GM23338 (cell line): ENCODE measurements at regions not wholly inside any gene's neighbourhood (a gene's known extent, or its start where the extent isn't known, plus 50 kb on each side); places are given as distances from the start of the nearest gene placed in this dataset.

Experiments
- ATAC-seq: fragments of 200-7000 bp; cut with Tn5 transposase; 3 replicates; pipeline ENCODE4 v1.9.1; 2020
- DNase-seq: peaks from one replicate; pipeline ENCODE4 v3.0.0-alpha.2; 2015; ENCODE audit warnings: low spot score
- H2AFZ ChIP-seq: fragments of 200-600 bp; sonication (generic); 2 replicates; pipeline ENCODE4 v1.8.0; 2016; ENCODE audit warnings: antibody characterized with exemption, mild to moderate bottlenecking, moderate library complexity
- H3F3A ChIP-seq: fragments of 200-600 bp; sonication (generic); replicated peaks from 2 replicates; pipeline ENCODE4 v1.8.0; 2017; ENCODE audit warnings: antibody characterized with exemption, mixed run types, low read depth
- H3K27ac ChIP-seq: fragments of 200-600 bp; sonication (generic); 2 replicates; pipeline ENCODE4 v1.6.1; 2016; ENCODE audit warnings: low read depth
- H3K27me3 ChIP-seq: fragments of 200-600 bp; sonication (generic); 2 replicates; pipeline ENCODE4 v1.8.0; 2016; ENCODE audit warnings: mild to moderate bottlenecking, mixed run types, moderate library complexity; ENCODE audit not compliant: insufficient read depth
- H3K36me3 ChIP-seq: fragments of 200-600 bp; sonication (generic); 2 replicates; pipeline ENCODE4 v1.8.0; 2016; ENCODE audit warnings: mild to moderate bottlenecking; ENCODE audit not compliant: insufficient read depth
- H3K4me1 ChIP-seq: fragments of 200-600 bp; sonication (generic); 2 replicates; pipeline ENCODE4 v1.8.0; 2016; ENCODE audit warnings: mild to moderate bottlenecking, moderate library complexity; ENCODE audit not compliant: insufficient read depth
- H3K4me2 ChIP-seq: fragments of 200-600 bp; sonication (generic); 2 replicates; pipeline ENCODE4 v1.7.1; 2017; ENCODE audit warnings: mixed run types
- H3K4me3 ChIP-seq: fragments of 200-600 bp; sonication (generic); 2 replicates; pipeline ENCODE4 v1.6.1; 2016; ENCODE audit warnings: mixed run types
- H3K79me2 ChIP-seq: fragments of 200-600 bp; sonication (generic); replicated peaks from 2 replicates; pipeline ENCODE4 v1.8.0; 2017; ENCODE audit warnings: mild to moderate bottlenecking; ENCODE audit not compliant: insufficient read depth
- H3K9me2 ChIP-seq: fragments of 200-600 bp; sonication (generic); 2 replicates; pipeline ENCODE4 v1.8.0; 2017; ENCODE audit not compliant: insufficient read depth
- H4K20me1 ChIP-seq: fragments of 200-600 bp; sonication (generic); replicated peaks from 2 replicates; pipeline ENCODE4 v1.8.0; 2017; ENCODE audit warnings: mild to moderate bottlenecking; ENCODE audit not compliant: insufficient read depth
- H3K27ac Mint-ChIP-seq: 2 replicates; pipeline ENCODE4 v1.8.0; 2020; ENCODE audit warnings: inconsistent platforms, mild to moderate bottlenecking, moderate library complexity, mixed read lengths
- H3K27me3 Mint-ChIP-seq: 3 replicates; pipeline ENCODE4 v1.8.0; 2022; ENCODE audit warnings: low read depth, mild to moderate bottlenecking, moderate library complexity, mixed read lengths, inconsistent platforms; ENCODE audit not compliant: insufficient read depth, poor library complexity
- H3K36me3 Mint-ChIP-seq: 3 replicates; pipeline ENCODE4 v1.8.0; 2021; ENCODE audit warnings: low read depth, mild to moderate bottlenecking, inconsistent platforms, moderate library complexity, mixed read lengths
- H3K4me1 Mint-ChIP-seq: 3 replicates; pipeline ENCODE4 v1.8.0; 2020; ENCODE audit warnings: mild to moderate bottlenecking, inconsistent platforms, mixed read lengths
- H3K4me3 Mint-ChIP-seq: 3 replicates; pipeline ENCODE4 v1.8.0; 2021; ENCODE audit warnings: moderate library complexity, mild to moderate bottlenecking, inconsistent platforms, mixed read lengths
- H3K9me3 Mint-ChIP-seq: 3 replicates; pipeline ENCODE4 v1.8.0; 2020; ENCODE audit warnings: moderate library complexity, mild to moderate bottlenecking, inconsistent platforms, mixed read lengths
- CREB1 ChIP-seq: fragments of 250-450 bp; sonication (Bioruptor Pico); IDR thresholded peaks from 2 replicates; pipeline ENCODE4 v1.5.0; 2020; ENCODE audit warnings: low read depth, mild to moderate bottlenecking, moderate library complexity
- CTCF ChIP-seq, 2 experiments: fragments of 200-600 bp in 1 of 2; sonication (generic) in 1 of 2; conservative IDR thresholded peaks; 2 replicates each; pipeline versions ENCODE4 v1.5.1 to v1.6.1; 2016 to 2017; ENCODE audit warnings: antibody characterized with exemption in 2 of 2, low read depth in 2 of 2, mild to moderate bottlenecking in 2 of 2, moderate library complexity in 1 of 2
- ETS1 ChIP-seq: IDR thresholded peaks from 2 replicates; pipeline ENCODE4 v1.6.1; 2016; ENCODE audit warnings: antibody characterized with exemption
- EZH2 ChIP-seq: fragments of 200-600 bp; sonication (generic); IDR thresholded peaks from one replicate; pipeline ENCODE4 v1.8.0; 2017; ENCODE audit warnings: antibody characterized with exemption, mild to moderate bottlenecking, low read depth; ENCODE audit not compliant: unreplicated experiment
- EZH2phosphoT487 ChIP-seq: fragments of 200-600 bp; sonication (generic); IDR thresholded peaks from one replicate; pipeline ENCODE4 v1.8.1; 2018; ENCODE audit warnings: antibody characterized with exemption; ENCODE audit not compliant: unreplicated experiment
- NANOG ChIP-seq: IDR thresholded peaks from 2 replicates; pipeline ENCODE4 v1.6.1; 2016; ENCODE audit warnings: antibody characterized with exemption, borderline replicate concordance
- POLR2AphosphoS5 ChIP-seq: IDR thresholded peaks from 2 replicates; pipeline ENCODE4 v1.6.1; 2016; ENCODE audit warnings: antibody characterized with exemption, low read depth
- REST ChIP-seq: IDR thresholded peaks from one replicate; pipeline ENCODE4 v1.6.1; 2018; ENCODE audit warnings: antibody characterized with exemption; ENCODE audit not compliant: unreplicated experiment
- ZNF114 ChIP-seq: fragments of 250-450 bp; sonication (Bioruptor Pico); IDR thresholded peaks from 2 replicates; pipeline ENCODE4 v1.5.0; 2020; ENCODE audit warnings: mild to moderate bottlenecking, moderate library complexity
- ZNF331 ChIP-seq: fragments of 250-450 bp; sonication (Bioruptor Pico); IDR thresholded peaks from 2 replicates; pipeline ENCODE4 v1.5.0; 2020; ENCODE audit warnings: low read depth, mild to moderate bottlenecking, moderate library complexity
- ZNF462 ChIP-seq: fragments of 250-450 bp; sonication (Bioruptor Pico); IDR thresholded peaks from 2 replicates; pipeline ENCODE4 v1.5.0; 2020; ENCODE audit warnings: mild to moderate bottlenecking, moderate library complexity

GRCh38 chr2:236773206-236773605, 203.6 kb downstream of the ACKR3 start (continued):
- TF ChIP-seq ZNF462 (CRISPR knock-in tag) (no peak), NANOG (no peak), CTCF (conservative IDR thresholded peaks at IDR 0.05; ENCODE audit: low read depth in 2 of 2) (no peak), EZH2phosphoT487 (no peak)

- no peak overlapping the region for H2AFZ ChIP-seq
- no peak overlapping the region for H3K4me3 ChIP-seq
- no peak overlapping the region for H3K27ac ChIP-seq
- H3K4me2 ChIP-seq: no peak overlapping the region
- no peaks in the 10 kb centered on the region; the same call in 1 of the 2 replicates for H3K9me2 ChIP-seq
- H4K20me1 ChIP-seq: no peaks in the 10 kb centered on the region
- Mint-ChIP-seq H3K4me3 (no peak overlapping the region), H3K4me1 (no peaks in the 10 kb centered on the region), H3K27ac (no peak overlapping the region), H3K9me3 (no peaks in the 10 kb centered on the region; the same call in 2 of the 3 replicates), H3K27me3 (peaks cover 4% of the 10 kb centered on the region), H3K36me3 (no peaks in the 10 kb centered on the region; the same call in 2 of the 3 replicates)
- H3F3A ChIP-seq: no peaks in the 10 kb centered on the region
- H3K36me3 ChIP-seq: no peaks in the 10 kb centered on the region
- no peaks in the 10 kb centered on the region for H3K79me2 ChIP-seq
- no peaks in the 10 kb centered on the region for H3K4me1 ChIP-seq
- no peaks in the 10 kb centered on the region for H3K27me3 ChIP-seq
- ATAC-seq (no peak), DNase-seq (no peak)
- no peak for TF ChIP-seq ETS1
- no peak for TF ChIP-seq ZNF331 (CRISPR knock-in tag)
- TF ChIP-seq EZH2: no peak
- no peak for TF ChIP-seq POLR2AphosphoS5
- no peak for TF ChIP-seq REST
- TF ChIP-seq ZNF114 (CRISPR knock-in tag): no peak
- no peak for TF ChIP-seq NANOG
- no peak for TF ChIP-seq CREB1 (CRISPR knock-in tag)
Measured at GRCh38 chr2:236774171-236774570, 204.5 kb downstream of the ACKR3 start.
